H1 (cell line): ENCODE measurements at regions not wholly inside any gene's neighbourhood (a gene's known extent, or its start where the extent isn't known, plus 50 kb on each side); places are given as distances from the start of the nearest gene placed in this dataset.

Experiments
- CTCF ChIA-PET: fragments of 300-600 bp; sonication (Branson Sonifier 250); formaldehyde crosslinking; loops from one replicate; lab custom pipeline; 2021; ENCODE audit not compliant: partially characterized antibody; lab: Charles Lee
- POLR2A ChIA-PET: fragments of 300-600 bp; sonication (Branson Sonifier 250); formaldehyde crosslinking; loops from one replicate; lab custom pipeline; 2021; ENCODE audit warnings: inconsistent platforms; ENCODE audit not compliant: partially characterized antibody; lab: Charles Lee
- DNase-seq, 2 experiments: peaks; one replicate each; pipeline versions ENCODE4 v3.0.0 to v3.0.0-alpha.2; 2010 to 2022; ENCODE audit warnings: low spot score in 2 of 2, low read depth in 1 of 2, mixed read lengths in 1 of 2
- FAIRE-seq: peaks from 2 replicates; lab custom pipeline; 2011; peaks lifted over from hg19 to GRCh38; lab: Jason Lieb, UNC
- H2AFZ ChIP-seq: 2 replicates; pipeline ENCODE4 v1.8.1; 2012; ENCODE audit warnings: low read length, inconsistent platforms
- H2AK5ac ChIP-seq: 2 replicates; pipeline ENCODE4 v1.6.1; 2013; ENCODE audit warnings: low read depth, low read length
- H2BK120ac ChIP-seq: replicated peaks from 2 replicates; pipeline ENCODE3; 2013; ENCODE audit warnings: low read depth, low read length, inconsistent platforms
- H2BK12ac ChIP-seq: 2 replicates; pipeline ENCODE4 v1.6.1; 2013; ENCODE audit warnings: low read depth, low read length
- H2BK15ac ChIP-seq: 2 replicates; pipeline ENCODE4 v1.6.1; 2013; ENCODE audit warnings: low read length
- H2BK20ac ChIP-seq: 2 replicates; pipeline ENCODE4 v1.6.1; 2013; ENCODE audit warnings: low read length
- H2BK5ac ChIP-seq: 2 replicates; pipeline ENCODE4 v1.6.1; 2013; ENCODE audit warnings: low read depth, low read length
- H3K14ac ChIP-seq: 2 replicates; pipeline ENCODE4 v1.6.1; 2013; ENCODE audit warnings: inconsistent platforms; ENCODE audit not compliant: insufficient read length
- H3K18ac ChIP-seq: 2 replicates; pipeline ENCODE4 v1.6.1; 2013; ENCODE audit warnings: low read length; ENCODE audit errors: extremely low read depth
- H3K23ac ChIP-seq: 2 replicates; pipeline ENCODE4 v1.6.1; 2013; ENCODE audit warnings: inconsistent platforms; ENCODE audit not compliant: insufficient read length
- H3K23me2 ChIP-seq: 2 replicates; pipeline ENCODE4 v1.6.1; 2013; ENCODE audit warnings: low read depth, low read length
- H3K27ac ChIP-seq: 2 replicates; pipeline ENCODE4 v1.6.1; 2011; ENCODE audit warnings: low read depth, low read length, inconsistent platforms
- H3K27me3 ChIP-seq, 4 experiments: replicated peaks in 1 of 4; 1 replicate in 1 of 4; 2 replicates in 3 of 4; pipeline versions ENCODE4 v1.6.1 to v1.8.1; 2011 to 2013; ENCODE audit warnings: low read length in 3 of 4, mild to moderate bottlenecking in 3 of 4, inconsistent platforms in 2 of 4, mixed read lengths in 2 of 4, moderate library complexity in 1 of 4; ENCODE audit not compliant: control insufficient read depth in 3 of 4, insufficient read depth in 3 of 4; ENCODE audit errors: extremely low read depth in 1 of 4
- H3K36me3 ChIP-seq, 4 experiments: 2 replicates each; pipeline versions ENCODE4 v1.6.1 to v1.8.1; 2011 to 2013; ENCODE audit warnings: mild to moderate bottlenecking in 4 of 4, low read length in 3 of 4, moderate library complexity in 2 of 4, control low read depth in 1 of 4, inconsistent platforms in 1 of 4; ENCODE audit not compliant: insufficient read depth in 4 of 4, control insufficient read depth in 2 of 4
- H3K4ac ChIP-seq: replicated peaks from 2 replicates; pipeline ENCODE3; 2013; ENCODE audit warnings: low read length, low read depth, mixed read lengths, inconsistent platforms; ENCODE audit not compliant: insufficient read length
- H3K4me1 ChIP-seq, 4 experiments: replicated peaks in 1 of 4; 1 replicate in 1 of 4; 2 replicates in 3 of 4; pipeline versions ENCODE4 v1.6.1 to v1.8.1; 2011 to 2013; ENCODE audit warnings: low read length in 3 of 4, inconsistent platforms in 2 of 4, mixed read lengths in 1 of 4; ENCODE audit not compliant: insufficient read depth in 4 of 4, control insufficient read depth in 3 of 4
- H3K4me2 ChIP-seq, 2 experiments: 2 replicates each; pipeline versions ENCODE4 v1.6.1 to v1.8.1; 2011 to 2013; ENCODE audit warnings: low read depth in 2 of 2, low read length in 2 of 2, control low read depth in 1 of 2, inconsistent platforms in 1 of 2, mild to moderate bottlenecking in 1 of 2; ENCODE audit not compliant: insufficient read depth in 1 of 2
- H3K4me3 ChIP-seq, 4 experiments: fragments of 200-600, 300-600 bp in 1 of 4; sonication (generic), shearing (Covaris generic), sonication (Bioruptor Twin) in 1 of 4; 2 replicates each; pipeline versions ENCODE4 v1.5.1 to v1.8.1; 2011 to 2016; ENCODE audit warnings: low read length in 4 of 4, low read depth in 3 of 4, control low read depth in 2 of 4, inconsistent platforms in 2 of 4, mild to moderate bottlenecking in 2 of 4, mixed read lengths in 1 of 4, moderate library complexity in 1 of 4; ENCODE audit not compliant: insufficient read depth in 2 of 4; ENCODE audit errors: extremely low read depth in 1 of 4
- H3K56ac ChIP-seq: replicated peaks from 2 replicates; pipeline ENCODE3; 2013; ENCODE audit warnings: low read depth, mild to moderate bottlenecking, mixed read lengths, low read length, inconsistent platforms; ENCODE audit not compliant: insufficient read length
- H3K79me1 ChIP-seq: 2 replicates; pipeline ENCODE4 v1.6.1; 2013; ENCODE audit warnings: low read depth, low read length, control low read depth
- H3K79me2 ChIP-seq, 2 experiments: 2 replicates each; pipeline versions ENCODE4 v1.6.1 to v1.8.1; 2012 to 2013; ENCODE audit warnings: low read length in 2 of 2, mild to moderate bottlenecking in 2 of 2, inconsistent platforms in 1 of 2; ENCODE audit not compliant: insufficient read depth in 2 of 2, control insufficient read depth in 1 of 2
- H3K9ac ChIP-seq, 4 experiments: replicated peaks in 1 of 4; 1 replicate in 1 of 4; 2 replicates in 3 of 4; pipeline versions ENCODE4 v1.6.1 to v1.8.1; 2011 to 2013; ENCODE audit warnings: low read depth in 3 of 4, low read length in 3 of 4, control low read depth in 2 of 4, mild to moderate bottlenecking in 2 of 4, moderate library complexity in 2 of 4, inconsistent platforms in 1 of 4; ENCODE audit errors: extremely low read depth in 1 of 4
- H3K9me3 ChIP-seq, 2 experiments: 2 replicates each; pipeline versions ENCODE4 v1.6.1 to v1.8.1; 2012 to 2013; ENCODE audit warnings: mild to moderate bottlenecking in 2 of 2, moderate library complexity in 2 of 2, control low read depth in 1 of 2, inconsistent platforms in 1 of 2, low read depth in 1 of 2, low read length in 1 of 2, mixed read lengths in 1 of 2; ENCODE audit not compliant: insufficient read depth in 2 of 2
- H4K20me1 ChIP-seq, 2 experiments: replicated peaks in 1 of 2; 2 replicates each; pipeline versions ENCODE3 to v1.8.1; 2011 to 2013; ENCODE audit warnings: inconsistent platforms in 2 of 2, low read length in 2 of 2, mild to moderate bottlenecking in 1 of 2; ENCODE audit not compliant: insufficient read depth in 2 of 2, control insufficient read depth in 1 of 2
- H4K5ac ChIP-seq: 2 replicates; pipeline ENCODE4 v1.6.1; 2013; ENCODE audit warnings: low read length, low read depth, mixed read lengths, inconsistent platforms; ENCODE audit not compliant: insufficient read length
- H4K8ac ChIP-seq: 2 replicates; pipeline ENCODE4 v1.8.0; 2013; ENCODE audit warnings: mild to moderate bottlenecking, moderate library complexity, low read length, inconsistent platforms; ENCODE audit not compliant: insufficient read depth; ENCODE audit errors: extremely low read depth
- H4K91ac ChIP-seq: replicated peaks from 2 replicates; pipeline ENCODE3; 2013; ENCODE audit warnings: low read length, mixed read lengths, inconsistent platforms; ENCODE audit not compliant: insufficient read length
- JUND ChIP-seq: IDR thresholded peaks from 2 replicates; pipeline ENCODE4 v1.6.1; 2011; ENCODE audit warnings: mild to moderate bottlenecking, improper control_type of control experiment, low read length
- SP1 ChIP-seq: IDR thresholded peaks from 2 replicates; pipeline ENCODE4 v1.6.1; 2011; ENCODE audit warnings: low read depth, low read length
- WGBS, 2 experiments: shearing (Covaris generic) in 1 of 2; methylation state at CpG; one replicate each; pipeline versions ENCODE4 v1.1.6 to v1.1.7; 2013 to 2015; ENCODE audit warnings: low lambda C conversion rate in 2 of 2, mixed read lengths in 2 of 2, inconsistent platforms in 1 of 2, low coverage in 1 of 2, missing lambda C conversion rate in 1 of 2; ENCODE audit not compliant: insufficient replicate concordance in 2 of 2, insufficient coverage in 1 of 2, insufficient read length in 1 of 2; ENCODE audit errors: extremely low coverage in 1 of 2, missing lambda C conversion rate in 1 of 2; 5-methylcytosine and 5-hydroxymethylcytosine counted together
- TF ChIP-seq, protein P1 (sequence below): IDR thresholded peaks from 2 replicates; pipeline ENCODE4 v1.6.1; 2011; ENCODE audit warnings: low read depth, mild to moderate bottlenecking, low read length; ENCODE audit not compliant: insufficient read depth

DNA sequence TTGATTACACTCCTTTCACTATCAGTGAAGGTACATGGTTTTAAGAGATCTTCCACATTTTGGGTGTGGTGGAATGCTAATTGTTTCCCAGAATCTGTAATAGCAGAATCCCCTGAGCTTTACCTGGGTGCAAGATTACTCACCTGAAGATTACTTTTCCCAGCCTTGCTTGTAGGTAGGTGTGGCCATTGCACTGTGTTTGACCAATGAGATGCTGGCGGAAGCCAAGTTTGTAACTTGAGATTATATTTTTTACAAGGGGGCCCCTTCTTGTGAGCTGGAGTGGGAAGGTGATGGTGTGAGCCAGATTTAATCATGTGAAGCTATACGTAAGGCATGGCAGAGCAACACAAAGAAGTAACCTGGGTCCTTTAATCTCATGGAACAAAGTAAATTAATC lies 294.3 kb downstream of the TOX3 start:
- Histone ChIP-seq H3K27ac (no peak overlapping the region), H2BK15ac (no peak overlapping the region), H2BK12ac (no peak overlapping the region), H3K4me1 (peaks cover 0 to 12% (median 7%) of the 10 kb centered on the region in 4 experiments; a peak in 3 of 7 replicates), H3K4me2 (no peak overlapping the region), H4K91ac (no peak overlapping the region), H2BK120ac (no peak overlapping the region), H3K27me3 (no peaks in the 10 kb centered on the region), H3K9me3 (peaks cover 0 to 6% of the 10 kb centered on the region in 2 experiments; a peak in 1 of 4 replicates), H3K4me3 (no peak overlapping the region), H3K14ac (no peak overlapping the region), H3K79me1 (no peaks in the 10 kb centered on the region), H3K23me2 (no peaks in the 10 kb centered on the region), H3K18ac (peak overlapping the region; percentile 0; the same call in 1 of the 2 replicates), H2BK5ac (no peak overlapping the region), H4K8ac (no peak overlapping the region), H3K56ac (no peak overlapping the region), H4K20me1 (no peaks in the 10 kb centered on the region), H3K36me3 (no peaks in the 10 kb centered on the region), H2BK20ac (no peak overlapping the region), H3K4ac (no peak overlapping the region), H3K23ac (no peak overlapping the region), H2AK5ac (no peak overlapping the region), H2AFZ (no peak overlapping the region), H3K9ac (no peak overlapping the region), H3K79me2 (no peaks in the 10 kb centered on the region), H4K5ac (no peak overlapping the region)
- no peak for DNase-seq
- FAIRE-seq: peak; percentile 71
- ChIA-PET POLR2A (interaction anchor here (0.7 kb wide), 1 partner anchor 22 kb away, joined by 3 read pairs; no protein-coding TSS in a partner anchor), CTCF (no interaction called here)
- TF ChIP-seq JUND (no peak), SP1 (no peak)
- TF ChIP-seq, protein P1, sequence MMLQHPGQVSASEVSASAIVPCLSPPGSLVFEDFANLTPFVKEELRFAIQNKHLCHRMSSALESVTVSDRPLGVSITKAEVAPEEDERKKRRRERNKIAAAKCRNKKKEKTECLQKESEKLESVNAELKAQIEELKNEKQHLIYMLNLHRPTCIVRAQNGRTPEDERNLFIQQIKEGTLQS: no peak
- WGBS, 2 experiments: 67% methylated on average over 2 of the region's 2 CpGs; no CpG with 5 or more reads in 1 of the 2 experiments
